Mesodermal cell (in vitro differentiated cells): ENCODE measurements at regions not wholly inside any gene's neighbourhood (a gene's known extent, or its start where the extent isn't known, plus 50 kb on each side); places are given as distances from the start of the nearest gene placed in this dataset.

Experiments
- H3K27ac ChIP-seq: 2 replicates; pipeline ENCODE4 v1.7.0; 2013; ENCODE audit warnings: mild to moderate bottlenecking, low read depth, low read length, moderate library complexity; ENCODE audit not compliant: severe bottlenecking
- H3K36me3 ChIP-seq: 2 replicates; pipeline ENCODE4 v1.7.1; 2013; ENCODE audit warnings: mild to moderate bottlenecking, low read length, moderate library complexity; ENCODE audit not compliant: control insufficient read depth, insufficient read depth
- H3K4me1 ChIP-seq: one replicate; pipeline ENCODE4 v1.7.1; 2013; ENCODE audit warnings: mild to moderate bottlenecking, low read length; ENCODE audit not compliant: insufficient read depth, control insufficient read depth, poor library complexity, severe bottlenecking
- H3K4me3 ChIP-seq: 2 replicates; pipeline ENCODE4 v1.7.0; 2013; ENCODE audit warnings: low read length, control low read depth, mild to moderate bottlenecking; ENCODE audit not compliant: insufficient read depth, poor library complexity, severe bottlenecking; ENCODE audit errors: extremely low read depth
- H3K9me3 ChIP-seq: 2 replicates; pipeline ENCODE4 v1.7.1; 2013; ENCODE audit warnings: mild to moderate bottlenecking, low read length, moderate library complexity; ENCODE audit not compliant: control insufficient read depth
- WGBS, 2 experiments: methylation state at CpG; one replicate each; pipeline ENCODE4 v1.1.5; 2013; ENCODE audit warnings: missing lambda C conversion rate in 2 of 2; ENCODE audit not compliant: insufficient coverage in 2 of 2; 5-methylcytosine and 5-hydroxymethylcytosine counted together

DNA sequence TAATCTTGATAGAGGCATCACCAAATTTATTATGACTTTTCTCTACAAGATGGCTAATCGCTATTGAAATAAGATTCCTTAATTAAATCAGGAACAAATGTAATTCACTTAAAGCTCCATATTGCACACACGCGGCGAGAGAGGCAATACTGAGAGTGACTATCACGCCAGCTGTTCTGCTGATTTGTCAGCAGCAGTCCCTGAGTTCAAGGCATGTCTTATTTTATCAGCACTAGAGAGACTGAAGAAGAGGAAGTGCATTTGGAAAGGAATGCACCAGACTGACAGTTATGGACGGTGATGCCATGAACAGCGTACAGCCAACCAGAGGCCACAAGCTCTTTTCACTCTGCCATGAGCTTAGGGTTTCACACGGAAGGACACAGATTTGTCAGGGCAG is 83.6 kb upstream of the SLCO3A1 start:
- Histone ChIP-seq H3K36me3 (no peaks in the 10 kb centered on the region), H3K4me3 (no peak overlapping the region), H3K9me3 (no peaks in the 10 kb centered on the region), H3K4me1 (no peaks in the 10 kb centered on the region), H3K27ac (no peak overlapping the region)
- WGBS, 2 experiments: 89 to 100% methylated on average over 3 to 7 of the region's 8 CpGs

DNA sequence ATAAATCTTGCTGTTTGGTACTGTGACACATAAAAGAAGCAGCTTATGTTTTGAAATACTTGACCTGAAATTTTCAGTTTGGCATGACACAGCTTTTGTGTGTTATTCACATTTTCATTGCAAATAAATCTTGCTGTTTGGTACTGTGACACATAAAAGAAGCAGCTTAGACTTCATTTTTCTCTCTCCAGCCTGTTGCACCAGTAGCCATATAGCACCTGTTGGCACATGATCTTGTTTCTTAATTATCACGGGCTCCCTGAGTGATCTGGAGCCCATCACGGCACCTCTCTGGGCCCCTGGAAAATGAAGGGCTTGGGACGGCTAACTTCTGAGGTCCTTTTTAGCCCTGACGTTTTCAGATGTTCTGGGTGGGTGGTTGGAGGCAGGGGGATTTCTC is 77.4 kb upstream of the SLCO3A1 start:
- 89 to 100% methylated on average over 2 of the region's 4 CpGs for WGBS, 2 experiments
- Histone ChIP-seq H3K36me3 (no peaks in the 10 kb centered on the region), H3K4me3 (no peak overlapping the region), H3K9me3 (no peaks in the 10 kb centered on the region), H3K27ac (no peak overlapping the region), H3K4me1 (no peaks in the 10 kb centered on the region)

DNA sequence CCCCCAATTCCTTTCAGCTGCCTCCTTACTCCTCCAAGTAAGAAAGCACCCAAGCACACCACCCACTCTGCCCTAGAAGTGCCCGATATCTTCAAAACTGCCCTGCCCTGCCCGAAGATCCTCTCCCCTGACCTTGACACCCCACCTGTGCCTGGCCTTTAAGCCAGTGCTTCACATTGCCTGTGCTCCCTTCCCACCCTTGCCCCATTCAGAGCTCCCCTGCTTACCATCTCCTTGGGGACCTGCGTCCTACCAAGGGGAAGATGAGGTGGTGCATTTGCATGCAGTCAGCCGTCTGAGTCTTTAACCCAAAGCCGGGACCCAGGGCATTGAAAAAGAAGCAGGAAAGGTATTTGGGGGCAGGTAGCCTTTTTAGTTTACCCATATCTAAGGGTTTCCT is 73.5 kb upstream of the SLCO3A1 start:
- H3K36me3 ChIP-seq: no peaks in the 10 kb centered on the region
- H3K4me1 ChIP-seq: no peaks in the 10 kb centered on the region
- H3K27ac ChIP-seq: no peak overlapping the region
- 89 to 93% methylated on average over 2 to 5 of the region's 5 CpGs for WGBS, 2 experiments
- H3K9me3 ChIP-seq: no peaks in the 10 kb centered on the region
- no peak overlapping the region for H3K4me3 ChIP-seq

DNA sequence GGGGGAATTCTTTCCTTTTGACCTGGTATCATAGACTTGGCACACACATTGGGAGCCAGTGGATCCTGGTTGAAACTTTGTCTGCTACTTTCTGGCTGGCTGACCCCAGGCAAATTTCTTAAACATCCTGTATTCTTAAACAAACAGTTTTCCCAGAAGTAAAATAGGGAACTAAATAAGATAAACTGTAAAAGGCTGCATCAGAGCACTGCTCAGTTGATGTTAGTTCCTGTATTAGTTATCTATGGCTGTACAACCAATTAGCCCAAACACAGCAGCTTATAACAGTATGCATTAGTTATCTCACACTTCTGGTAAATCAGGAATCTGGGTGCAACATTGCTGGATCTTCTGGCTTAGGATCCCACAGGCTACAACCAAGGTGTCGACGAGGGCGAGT is 73.1 kb upstream of the SLCO3A1 start:
- H3K27ac ChIP-seq: no peak overlapping the region
- H3K4me1 ChIP-seq: no peaks in the 10 kb centered on the region
- no peaks in the 10 kb centered on the region for H3K9me3 ChIP-seq
- H3K36me3 ChIP-seq: no peaks in the 10 kb centered on the region
- WGBS, 2 experiments: 88% methylated on average over 3 of the region's 3 CpGs; no CpG with 5 or more reads in 1 of the 2 experiments
- H3K4me3 ChIP-seq: no peak overlapping the region

DNA sequence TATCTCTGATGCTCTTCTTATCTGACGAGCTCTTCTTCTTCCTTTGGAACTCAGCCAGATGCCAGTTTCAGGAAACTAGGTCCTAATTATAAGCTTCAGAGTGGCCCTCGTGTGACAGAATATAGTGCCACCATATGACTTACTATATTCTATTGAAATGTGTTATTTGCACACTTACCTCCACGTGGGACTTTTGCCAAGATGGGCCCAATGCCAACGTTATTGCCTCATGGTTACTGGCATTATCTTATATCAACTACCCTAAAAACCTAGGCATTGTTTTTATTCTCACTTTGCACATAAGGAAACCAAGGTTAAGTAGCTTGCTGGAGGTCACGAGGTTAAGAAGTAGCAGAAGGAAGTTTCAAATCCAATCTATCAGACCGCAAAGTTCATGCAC is 71.3 kb upstream of the SLCO3A1 start:
- WGBS, 2 experiments: 84 to 100% methylated on average over 3 of the region's 6 CpGs

DNA sequence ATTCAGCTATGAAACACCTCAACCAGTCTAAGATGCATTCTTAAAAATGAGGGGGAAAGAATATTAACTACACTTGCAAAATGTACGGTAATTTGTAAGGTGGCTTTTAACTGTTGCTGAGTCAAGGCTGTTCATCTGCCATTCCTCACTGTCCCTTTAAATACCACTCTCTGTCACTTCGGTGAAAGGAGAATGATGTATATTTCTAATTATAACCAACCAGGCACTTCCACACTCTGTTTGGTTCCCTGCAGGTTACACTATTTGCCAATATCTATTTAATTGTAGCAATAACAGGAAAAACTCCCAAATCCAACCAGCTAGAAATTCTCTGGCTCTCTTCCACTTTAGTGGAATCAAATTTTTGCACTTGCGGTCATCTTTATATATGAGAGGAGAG is 70.5 kb upstream of the SLCO3A1 start:
- no peaks in the 10 kb centered on the region for H3K36me3 ChIP-seq
- no peak overlapping the region for H3K4me3 ChIP-seq
- H3K4me1 ChIP-seq: no peaks in the 10 kb centered on the region
- H3K27ac ChIP-seq: no peak overlapping the region
- no peaks in the 10 kb centered on the region for H3K9me3 ChIP-seq
- WGBS, 2 experiments: no CpG with 5 or more reads among the region's 3 CpGs

More for the DNA sequence above, 71.3 kb upstream of the SLCO3A1 start:
- Histone ChIP-seq H3K27ac (no peak overlapping the region), H3K4me3 (no peak overlapping the region), H3K9me3 (no peaks in the 10 kb centered on the region), H3K4me1 (no peaks in the 10 kb centered on the region), H3K36me3 (no peaks in the 10 kb centered on the region)

DNA sequence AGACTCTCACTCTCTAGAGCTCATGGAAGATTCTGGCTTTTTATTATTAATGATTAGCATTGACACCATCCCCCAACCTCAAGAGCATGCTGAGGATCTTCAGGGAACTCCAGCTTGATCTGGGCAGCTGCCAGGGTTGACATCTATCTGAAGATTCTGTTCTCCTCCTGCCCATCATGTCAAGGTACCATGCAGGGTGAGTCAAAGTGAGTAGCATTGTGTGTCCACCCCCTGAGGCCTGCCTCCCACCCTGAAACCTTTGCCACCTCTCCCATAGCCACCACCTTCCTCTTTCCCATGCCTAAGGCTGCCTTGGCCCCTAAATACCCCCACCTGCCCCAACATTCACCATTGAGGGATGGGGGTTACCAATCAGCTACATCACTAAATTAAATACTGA is 70.1 kb upstream of the SLCO3A1 start:
- H3K4me3 ChIP-seq: no peak overlapping the region
- H3K36me3 ChIP-seq: no peaks in the 10 kb centered on the region
- H3K4me1 ChIP-seq: no peaks in the 10 kb centered on the region
- no peaks in the 10 kb centered on the region for H3K9me3 ChIP-seq
- H3K27ac ChIP-seq: no peak overlapping the region

DNA sequence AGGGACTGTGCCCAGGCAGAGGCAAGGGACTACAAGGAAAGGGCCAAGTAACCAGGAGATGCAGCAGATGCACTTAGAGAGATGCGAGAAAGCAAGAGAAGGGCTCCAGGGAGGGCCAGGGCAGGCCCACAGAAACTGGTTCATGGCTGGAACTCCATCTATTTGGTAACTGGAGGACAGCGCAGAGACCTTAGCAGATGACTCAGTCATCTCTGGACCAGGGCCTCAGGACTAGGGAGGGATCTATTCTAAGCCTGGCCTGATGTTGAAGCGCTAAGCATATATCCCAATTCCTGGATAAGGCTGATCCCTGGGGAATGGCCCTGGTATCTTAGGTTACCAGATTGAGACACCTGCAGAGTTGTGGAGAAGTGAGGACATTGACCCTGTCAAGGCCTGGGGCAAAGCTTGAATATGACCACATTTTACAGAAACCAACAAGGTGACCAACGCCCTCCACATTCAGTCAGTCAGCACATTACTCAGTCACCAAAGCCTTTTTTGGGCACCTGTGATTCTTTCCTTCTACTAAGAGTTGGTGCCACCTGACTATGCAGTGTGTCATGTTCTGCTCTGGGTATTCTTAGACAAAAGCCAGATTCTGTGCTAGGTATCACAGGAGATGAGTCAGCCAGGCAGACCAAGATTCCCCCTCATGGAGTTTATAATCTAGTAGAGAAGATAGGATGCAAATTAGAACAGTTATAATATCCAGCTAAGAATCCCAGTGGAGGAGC is 68.4 kb upstream of the SLCO3A1 start:
- Histone ChIP-seq H3K4me3 (no peak overlapping the region), H3K27ac (no peak overlapping the region), H3K9me3 (no peaks in the 10 kb centered on the region), H3K36me3 (no peaks in the 10 kb centered on the region), H3K4me1 (no peaks in the 10 kb centered on the region)
- 87 to 95% methylated on average over 4 of the region's 4 CpGs for WGBS, 2 experiments

DNA sequence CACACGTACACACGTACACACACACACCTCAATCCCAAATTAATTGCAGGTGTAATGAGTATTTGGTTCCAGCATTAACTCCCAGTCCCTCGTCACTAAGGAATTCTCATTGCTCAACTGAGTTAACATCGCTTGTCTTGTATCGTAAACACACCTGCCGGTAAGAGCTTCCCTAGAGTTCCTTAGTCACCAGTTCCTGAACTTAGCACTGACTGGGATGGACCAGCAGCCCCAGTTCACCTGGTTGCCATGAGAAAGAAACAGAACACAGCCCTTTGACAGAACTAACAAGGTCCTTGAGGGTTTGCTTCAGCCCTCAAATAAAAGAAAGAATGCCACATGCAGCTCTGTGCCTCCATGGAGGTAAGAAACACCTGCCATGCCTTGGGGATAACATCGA is 66.3 kb upstream of the SLCO3A1 start:
- 92 to 97% methylated on average over 5 of the region's 7 CpGs for WGBS, 2 experiments
- Histone ChIP-seq H3K4me1 (no peaks in the 10 kb centered on the region), H3K36me3 (no peaks in the 10 kb centered on the region), H3K9me3 (no peaks in the 10 kb centered on the region), H3K27ac (no peak overlapping the region), H3K4me3 (no peak overlapping the region)

DNA sequence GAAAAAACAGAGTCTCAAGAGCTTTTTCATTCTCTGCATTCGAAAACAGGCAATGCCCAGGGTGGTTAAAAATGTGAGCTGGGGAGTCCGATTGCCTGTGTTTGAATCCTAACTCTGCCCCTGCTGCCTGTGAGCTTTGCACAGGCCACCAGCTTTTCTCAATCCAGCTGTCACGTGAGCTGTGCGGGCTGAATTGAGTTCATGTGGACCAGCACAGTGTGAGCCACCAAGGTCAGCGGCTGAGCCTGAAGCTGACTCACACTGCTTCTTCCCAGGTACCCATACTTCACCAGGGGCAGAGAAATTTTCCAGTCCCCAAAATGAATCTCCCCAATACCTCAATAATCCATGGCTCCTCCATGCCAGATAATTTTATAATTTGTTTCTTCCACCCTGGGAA is 64.4 kb upstream of the SLCO3A1 start:
- Histone ChIP-seq H3K36me3 (no peaks in the 10 kb centered on the region), H3K9me3 (no peaks in the 10 kb centered on the region), H3K4me1 (no peaks in the 10 kb centered on the region), H3K27ac (no peak overlapping the region), H3K4me3 (no peak overlapping the region)
- 85 to 90% methylated on average over 5 of the region's 5 CpGs for WGBS, 2 experiments

DNA sequence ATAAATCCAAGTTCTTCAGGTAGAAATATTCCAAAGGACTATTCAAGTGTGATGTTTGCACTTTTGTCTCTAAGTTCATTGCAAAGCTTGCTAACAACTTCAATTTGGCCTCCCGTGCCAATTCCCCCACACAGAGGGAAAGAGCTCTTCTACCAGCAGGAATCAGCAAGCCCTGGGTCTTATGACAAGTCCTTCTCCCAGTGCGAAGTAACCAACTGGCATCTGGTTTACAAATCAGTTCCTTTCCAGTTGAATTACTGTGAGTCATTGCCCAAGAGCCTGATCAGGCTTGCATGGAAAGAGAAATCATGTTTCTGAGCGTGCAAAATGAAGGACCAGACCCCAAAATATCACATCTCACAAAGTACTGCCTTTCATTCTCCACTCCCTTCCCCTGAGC is 62.7 kb upstream of the SLCO3A1 start:
- no peaks in the 10 kb centered on the region for H3K4me1 ChIP-seq
- H3K4me3 ChIP-seq: no peak overlapping the region
- no peaks in the 10 kb centered on the region for H3K9me3 ChIP-seq
- H3K36me3 ChIP-seq: no peaks in the 10 kb centered on the region
- H3K27ac ChIP-seq: no peak overlapping the region
- 67 to 89% methylated on average over 1 to 2 of the region's 3 CpGs for WGBS, 2 experiments
